ENCODE measurements at regions not wholly inside any gene's neighbourhood (a gene's known extent, or its start where the extent isn't known, plus 50 kb on each side); places are given as distances from the start of the nearest gene placed in this dataset.

GRCh38 chr2:212596276-212596675, 57.7 kb upstream of the ERBB4 start:
- DNase-seq = no peak

DNA sequence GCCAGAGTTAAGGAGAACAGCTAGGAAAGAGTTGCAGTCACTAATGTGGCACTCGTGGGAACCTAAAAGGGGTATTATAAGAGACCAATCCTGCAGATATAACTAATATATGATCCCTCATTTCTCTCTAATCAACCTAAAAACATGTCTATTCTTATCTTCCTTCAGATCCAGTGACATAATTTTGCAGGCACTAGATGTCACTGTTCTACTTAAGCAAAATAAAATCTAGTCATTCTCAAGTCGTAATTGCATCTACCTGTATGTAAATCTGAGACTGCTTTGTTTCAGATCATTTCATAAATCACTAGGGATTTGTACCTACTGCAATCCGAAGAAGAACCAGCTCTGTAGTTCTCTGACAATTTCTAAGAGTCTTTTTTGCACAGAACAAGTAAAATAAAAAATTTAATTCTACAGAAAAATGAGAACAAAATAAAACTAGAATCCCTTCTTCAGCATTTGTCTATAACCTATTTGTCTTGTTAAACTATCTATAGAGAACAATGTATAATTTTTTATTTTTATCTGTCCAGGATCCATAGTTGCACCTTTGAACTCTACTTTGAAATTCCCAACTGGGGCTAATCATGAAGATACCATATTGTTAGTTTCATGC, 56.5 kb upstream of the ERBB4 start:
- no peak for DNase-seq

GRCh38 chr2:212592695-212593094, 54.1 kb upstream of the ERBB4 start:
- DNase-seq = no peak
